ENCODE measurements at regions not wholly inside any gene's neighbourhood (a gene's known extent, or its start where the extent isn't known, plus 50 kb on each side); places are given as distances from the start of the nearest gene placed in this dataset.

DNA sequence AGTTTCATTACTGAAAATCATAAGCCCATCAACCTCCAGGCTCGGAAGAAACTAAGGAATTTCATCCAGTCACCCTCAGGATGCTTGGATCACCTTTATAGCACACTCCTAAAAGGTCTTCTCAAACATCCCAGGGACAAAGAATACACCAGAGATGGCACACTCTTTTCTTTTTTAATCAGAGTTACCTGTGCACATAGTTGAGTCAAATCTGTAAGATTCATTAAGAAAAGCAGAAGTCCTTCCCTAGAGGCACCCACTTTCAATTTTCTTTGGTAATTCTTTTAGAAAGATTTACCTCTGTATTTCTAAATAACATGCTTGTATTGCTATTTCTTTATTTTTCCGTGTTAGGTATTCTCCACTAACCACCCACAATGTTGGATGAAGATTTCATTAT lies 50.6 kb upstream of the IL6 start:
- DNase-seq = no peak

DNA sequence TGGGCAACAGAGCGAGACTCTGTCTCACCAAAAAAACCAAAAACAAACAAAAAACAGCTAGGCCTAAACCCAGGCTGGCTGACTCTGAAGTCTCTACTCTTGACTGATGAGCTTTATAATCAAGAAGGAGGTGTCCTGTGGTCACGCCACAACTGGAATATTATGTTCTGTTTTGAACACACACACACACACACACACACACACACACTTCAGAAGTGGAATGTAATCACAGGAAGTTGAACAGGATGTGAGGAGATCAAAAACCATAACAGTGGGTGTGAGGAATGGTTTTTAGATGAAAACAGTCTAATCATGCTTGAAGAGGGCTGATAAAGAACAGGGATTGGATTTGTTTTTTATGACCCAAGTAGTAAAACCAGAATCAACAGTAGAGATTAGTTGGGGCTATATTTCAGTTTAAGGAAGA lies 51.1 kb upstream of the IL6 start:
- DNase-seq = no peak

DNA sequence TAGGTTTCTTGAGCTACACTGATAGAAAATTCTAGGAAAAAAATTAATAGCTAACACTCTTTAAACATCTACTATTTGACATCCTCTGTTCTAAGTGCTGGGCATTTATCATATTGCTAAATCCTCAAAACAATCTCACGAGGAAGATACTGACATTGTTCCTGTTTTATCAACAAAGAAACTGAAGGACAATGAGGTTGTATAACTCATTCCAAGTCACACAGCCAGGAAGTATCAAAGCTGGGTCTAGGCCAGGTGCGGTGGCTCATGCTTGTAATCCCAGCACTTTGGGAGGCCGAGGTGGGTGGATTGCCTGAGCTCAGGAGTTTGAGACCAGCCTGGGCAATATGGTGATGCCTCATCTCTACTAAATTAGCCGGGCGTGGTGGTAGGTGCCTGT lies 51.6 kb upstream of the IL6 start:
- DNase-seq = no peak

DNA sequence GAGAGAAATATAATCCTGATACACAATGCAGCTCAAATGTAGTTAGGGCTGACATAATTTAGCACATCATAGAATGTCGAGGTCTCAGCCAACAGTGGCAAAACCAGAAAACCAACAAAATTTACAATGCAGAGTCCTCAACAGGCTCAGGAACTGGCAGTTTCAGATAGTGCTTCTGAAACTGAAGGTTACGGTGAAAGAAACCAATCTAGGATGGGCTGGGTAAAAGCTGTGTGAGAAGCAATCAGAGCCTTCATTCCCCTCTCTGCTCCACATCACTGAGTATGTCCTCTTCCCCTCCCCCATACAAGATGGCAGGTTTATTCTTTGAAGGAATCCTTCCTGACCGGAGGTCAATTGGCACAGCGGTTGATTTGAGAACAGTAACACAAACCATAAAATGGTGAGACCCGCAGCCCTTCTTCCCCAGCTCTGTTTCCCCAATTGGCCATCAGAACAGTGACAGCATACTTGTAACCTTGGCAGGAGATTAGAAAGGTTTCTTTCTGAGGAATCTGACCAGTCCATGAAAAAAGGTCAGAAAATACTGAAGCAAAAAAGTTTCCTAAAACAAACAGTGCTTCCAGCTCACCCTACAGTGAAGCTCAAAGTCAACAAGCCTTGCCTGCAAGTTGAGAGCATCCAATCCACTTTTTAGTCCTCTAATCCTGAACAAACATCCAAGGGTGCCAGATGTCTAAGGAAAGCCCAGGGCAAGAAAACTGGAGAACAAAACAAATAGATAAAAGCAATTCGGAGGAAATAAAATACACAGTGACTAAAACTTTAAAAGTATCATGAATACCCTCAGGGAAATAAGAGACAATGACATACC lies 53.9 kb upstream of the IL6 start:
- DNase-seq = no peak

DNA sequence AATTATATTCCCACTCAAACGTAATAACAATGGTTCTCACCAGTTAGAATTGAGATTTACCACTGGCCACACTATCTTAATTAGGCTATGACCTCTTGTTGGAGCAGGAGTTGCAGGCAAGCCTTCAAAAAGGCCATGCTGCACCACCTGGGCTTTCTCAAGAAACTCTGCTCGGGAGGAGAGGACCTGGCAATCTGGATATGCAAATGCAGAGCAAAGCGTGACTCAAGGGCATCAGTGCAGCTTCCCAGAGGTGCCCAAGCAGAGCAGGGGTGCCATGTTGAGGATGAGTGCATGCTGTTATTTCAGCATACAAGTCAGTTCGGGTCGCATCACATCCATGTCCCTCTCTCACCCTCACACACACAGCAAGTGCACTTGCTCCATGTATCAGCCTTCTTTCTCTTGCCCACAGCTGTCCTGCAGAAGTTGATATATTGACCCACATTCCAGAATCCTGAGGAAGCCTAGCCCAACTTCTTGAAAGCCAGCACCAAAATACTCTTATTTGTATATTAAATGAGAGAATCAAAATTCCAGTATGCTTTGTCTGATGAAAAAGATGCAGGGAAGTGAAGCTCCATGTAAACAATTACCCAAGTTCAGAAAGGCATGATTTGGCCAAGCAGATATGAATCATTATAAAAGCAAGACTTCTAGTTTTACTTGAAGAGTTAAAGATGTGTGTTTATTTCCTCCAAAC lies 55.7 kb upstream of the IL6 start:
- no peak for DNase-seq

DNA sequence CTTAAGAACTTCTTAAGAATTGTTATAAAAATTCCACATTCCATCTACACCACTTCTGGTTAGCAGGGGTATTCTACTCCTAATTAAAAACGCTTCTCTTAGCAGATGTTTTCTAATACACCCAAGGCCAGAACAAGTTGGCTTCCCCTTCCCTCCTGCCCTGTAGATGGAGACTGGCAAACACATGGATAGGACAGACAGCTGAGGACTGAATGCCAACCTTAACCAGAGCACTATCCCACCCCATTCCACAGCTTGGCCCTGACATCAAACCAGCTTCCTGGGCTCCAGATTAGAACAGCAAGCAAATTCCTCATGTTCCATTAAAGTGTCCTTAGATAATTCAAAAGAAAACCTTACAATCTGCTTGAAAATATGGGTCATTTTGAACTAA lies 56.6 kb upstream of the IL6 start:
- DNase-seq = no peak

DNA sequence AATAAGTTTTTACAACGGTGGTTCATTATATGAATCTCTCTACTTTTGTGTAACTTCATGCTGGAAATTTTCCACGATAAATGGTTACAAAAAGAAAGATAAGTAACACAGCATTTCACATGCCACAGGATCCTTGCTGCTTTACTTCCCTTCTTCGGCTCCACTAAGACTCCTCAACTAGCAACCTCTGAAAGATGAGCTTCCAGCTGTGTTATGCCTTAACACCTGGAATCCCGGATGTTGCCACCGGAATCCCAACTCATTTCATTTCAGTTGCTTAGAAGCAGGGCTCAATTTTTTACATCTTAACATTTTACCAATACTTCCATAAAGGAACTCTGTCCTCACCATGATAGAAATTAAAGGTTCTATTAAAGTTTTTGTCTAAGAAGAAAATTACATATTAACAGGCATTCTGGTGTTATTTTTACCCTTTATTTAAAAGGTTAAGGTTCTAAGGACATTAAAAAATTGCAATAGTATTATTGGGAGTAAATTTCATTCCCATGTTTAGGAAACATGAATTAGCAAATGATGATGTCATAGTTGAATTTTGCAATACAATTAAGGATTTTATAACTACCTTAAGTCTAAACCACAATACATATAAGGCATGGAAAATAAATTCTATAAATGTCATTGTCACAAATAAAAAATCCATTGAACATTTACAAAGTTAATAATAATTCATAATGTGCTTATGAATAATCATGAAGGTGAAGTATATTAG lies 57.1 kb upstream of the IL6 start:
- no peak for DNase-seq

DNA sequence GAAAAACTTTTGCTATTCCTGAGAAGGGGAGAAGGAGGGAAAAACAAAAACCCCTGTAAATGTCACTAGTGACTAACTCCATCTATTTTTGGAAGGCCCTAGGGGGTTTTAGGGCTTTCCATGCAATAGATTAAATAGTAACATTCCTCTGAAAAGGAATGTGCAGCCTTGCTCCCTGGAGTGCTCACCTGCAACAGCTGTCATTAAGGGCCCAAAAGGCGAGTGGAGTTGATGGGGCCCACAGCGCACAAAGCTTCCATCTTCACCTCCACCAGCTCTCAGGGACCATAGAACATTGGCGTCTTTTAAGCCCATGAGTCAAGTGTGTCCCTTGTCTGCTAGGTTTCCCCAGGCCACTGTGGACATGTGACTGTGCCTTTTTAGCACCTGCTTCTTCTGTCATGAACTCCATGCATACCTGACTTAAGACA lies 58.0 kb upstream of the IL6 start:
- no peak for DNase-seq

DNA sequence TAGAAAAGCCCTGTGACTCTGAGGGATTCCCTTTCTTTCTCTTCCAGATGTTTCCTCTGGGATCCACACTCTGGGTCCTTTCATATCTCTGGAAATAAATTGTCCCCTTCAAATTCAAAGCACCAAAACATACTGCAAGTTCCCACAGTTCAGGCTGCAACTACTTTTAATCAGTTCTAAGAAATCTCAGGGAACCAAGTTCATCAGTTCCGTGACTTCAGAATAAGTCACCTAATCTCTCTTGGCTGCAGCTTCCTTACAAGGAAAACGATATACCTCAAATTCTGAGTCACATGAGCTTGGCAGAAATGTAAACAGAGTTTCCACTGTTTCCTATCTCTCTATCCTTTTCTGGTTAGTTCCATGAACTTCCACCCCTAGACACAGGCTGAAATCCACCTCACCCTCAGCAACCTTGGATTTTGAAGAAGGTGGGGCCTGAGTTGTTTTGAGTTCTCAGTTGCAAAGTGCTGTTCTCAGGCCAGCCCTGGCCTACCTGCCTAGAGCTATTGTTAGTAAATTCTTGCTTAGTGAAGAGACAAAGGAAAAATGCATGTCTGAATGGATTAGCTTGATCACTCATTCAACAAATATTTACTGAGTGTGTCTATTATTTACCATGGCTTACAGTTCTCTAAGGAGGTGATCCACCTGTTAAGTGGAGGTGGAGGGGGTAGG lies 59.3 kb upstream of the IL6 start:
- no peak for DNase-seq

DNA sequence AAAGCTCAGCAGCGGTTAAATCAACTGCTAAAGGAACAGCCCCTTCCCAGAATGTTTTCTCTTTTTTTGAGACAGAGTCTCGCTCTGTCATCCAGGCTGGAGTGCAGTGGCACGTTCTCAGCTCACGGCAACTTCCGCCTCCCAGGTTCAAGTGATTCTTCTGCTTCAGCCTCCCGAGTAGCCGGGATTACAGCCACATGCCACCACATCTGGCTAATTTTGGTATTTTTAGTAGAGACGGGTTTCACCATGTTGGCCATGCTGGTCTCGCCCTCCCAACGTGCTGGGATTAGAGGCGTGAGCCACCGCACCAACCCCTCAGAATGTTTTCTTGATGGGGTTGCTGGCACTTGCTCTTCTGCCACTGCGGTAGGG lies 59.8 kb upstream of the IL6 start:
- no peak for DNase-seq

DNA sequence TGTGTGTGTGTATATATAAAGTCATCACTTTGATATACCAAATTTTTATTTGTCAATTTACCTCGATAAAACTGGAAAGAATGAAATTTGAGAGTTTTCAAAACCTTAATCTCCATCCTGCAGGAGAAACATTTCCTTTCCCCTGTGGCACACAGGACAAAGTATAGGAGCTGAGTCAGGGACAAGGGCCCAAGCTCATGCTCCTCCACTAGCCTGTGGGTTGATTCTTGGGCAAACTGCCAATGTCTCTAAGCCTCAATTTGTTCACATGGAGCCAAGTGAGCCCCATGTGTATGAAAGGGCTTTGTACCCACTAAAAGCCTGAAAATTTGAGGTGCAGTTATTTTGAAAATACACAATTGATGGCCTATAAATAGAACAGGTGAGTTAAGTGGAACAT lies 60.3 kb upstream of the IL6 start:
- no peak for DNase-seq

DNA sequence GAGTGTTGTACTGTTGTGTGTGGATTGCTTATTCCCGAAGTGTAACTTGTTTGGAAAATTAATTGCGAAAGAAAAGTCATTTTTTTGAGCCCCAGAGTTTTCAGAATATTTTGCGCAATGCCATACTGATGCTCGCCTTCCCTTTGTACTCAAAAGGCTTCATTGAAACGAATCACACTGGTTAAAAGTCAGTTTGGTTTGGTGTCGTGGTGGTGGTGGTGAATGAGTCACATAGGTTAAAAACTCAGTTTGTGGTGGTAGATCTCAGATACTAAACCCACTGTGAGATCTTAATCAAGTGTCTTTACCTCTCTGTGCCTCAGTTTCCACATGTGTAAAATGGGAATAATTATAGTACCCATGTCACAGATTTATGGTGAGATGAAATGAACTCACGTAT lies 61.1 kb upstream of the IL6 start:
- no peak for DNase-seq

DNA sequence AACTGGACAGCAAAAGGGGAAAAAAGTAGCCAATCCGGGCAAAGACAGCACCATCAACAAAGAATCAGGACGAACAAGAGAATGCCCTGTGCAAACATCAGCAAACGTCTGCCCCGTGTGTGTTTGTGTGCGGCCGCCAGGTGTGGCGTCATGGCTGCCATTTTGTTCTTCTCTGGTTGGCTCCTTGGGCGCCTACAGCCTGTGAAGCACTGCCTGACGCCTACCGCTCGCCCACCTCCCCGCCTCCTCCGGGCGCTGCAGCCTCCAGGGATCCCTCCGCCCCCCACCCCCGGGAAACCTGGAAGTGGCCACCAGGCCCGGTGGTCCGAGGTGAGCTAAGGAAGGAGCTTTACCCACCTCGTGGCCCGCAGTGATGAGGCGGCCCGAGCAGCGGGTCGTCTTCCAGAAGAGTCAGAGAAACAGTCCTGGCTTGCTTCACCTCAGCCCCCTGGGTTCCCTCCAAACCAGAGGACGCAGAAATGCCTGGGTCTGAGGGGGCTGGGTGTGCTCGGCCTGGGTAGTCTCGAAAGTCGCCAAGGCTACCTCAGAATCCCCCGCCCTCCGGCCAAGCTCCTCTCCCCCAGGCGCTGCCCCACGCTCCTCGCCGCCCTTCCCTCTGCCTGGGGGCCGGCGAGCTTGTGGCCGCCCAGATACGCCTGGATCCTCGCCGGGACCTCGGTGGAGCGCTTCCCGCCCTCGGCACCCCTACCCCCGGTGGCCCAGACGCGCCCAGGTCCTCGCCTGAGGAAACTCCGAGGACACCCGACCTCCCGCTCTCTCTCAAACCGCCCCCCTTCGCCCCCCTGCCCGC lies 61.8 kb upstream of the IL6 start:
- no peak for DNase-seq

DNA sequence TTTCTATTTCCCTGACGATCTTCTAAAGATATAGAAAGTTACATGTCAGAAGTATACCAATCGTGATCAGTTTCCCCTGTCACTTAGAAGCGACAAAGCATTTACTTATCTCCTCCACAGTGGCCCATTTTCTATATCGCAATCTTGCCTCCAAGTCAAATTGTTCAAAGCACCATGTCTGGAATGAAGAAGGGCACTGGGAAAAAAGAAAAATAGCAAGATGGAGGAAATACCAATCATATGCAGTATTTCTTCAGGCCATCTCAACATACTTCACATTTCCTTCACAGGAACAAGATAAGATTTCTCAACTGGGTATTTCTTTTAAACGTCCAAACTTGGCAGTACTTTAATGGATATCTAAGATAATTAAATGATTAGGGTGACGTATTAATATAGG lies 63.3 kb upstream of the IL6 start:
- no peak for DNase-seq

DNA sequence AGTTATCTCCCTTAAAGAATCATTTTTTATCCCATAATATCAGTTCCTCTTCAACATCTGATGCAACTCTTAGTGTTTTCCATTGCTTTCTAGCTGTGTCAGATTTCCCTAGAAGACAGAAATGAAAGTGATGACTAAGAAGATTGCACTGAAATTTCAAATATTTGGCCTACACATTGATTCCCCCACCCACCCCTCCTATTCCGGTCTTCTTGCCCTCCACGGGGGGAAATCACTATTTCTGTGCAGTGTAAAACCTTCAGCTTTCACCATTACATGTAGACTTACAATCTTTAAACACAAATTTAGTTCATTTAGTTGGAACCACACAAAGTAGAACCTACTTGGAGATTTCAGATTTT lies 63.7 kb upstream of the IL6 start:
- DNase-seq = no peak

DNA sequence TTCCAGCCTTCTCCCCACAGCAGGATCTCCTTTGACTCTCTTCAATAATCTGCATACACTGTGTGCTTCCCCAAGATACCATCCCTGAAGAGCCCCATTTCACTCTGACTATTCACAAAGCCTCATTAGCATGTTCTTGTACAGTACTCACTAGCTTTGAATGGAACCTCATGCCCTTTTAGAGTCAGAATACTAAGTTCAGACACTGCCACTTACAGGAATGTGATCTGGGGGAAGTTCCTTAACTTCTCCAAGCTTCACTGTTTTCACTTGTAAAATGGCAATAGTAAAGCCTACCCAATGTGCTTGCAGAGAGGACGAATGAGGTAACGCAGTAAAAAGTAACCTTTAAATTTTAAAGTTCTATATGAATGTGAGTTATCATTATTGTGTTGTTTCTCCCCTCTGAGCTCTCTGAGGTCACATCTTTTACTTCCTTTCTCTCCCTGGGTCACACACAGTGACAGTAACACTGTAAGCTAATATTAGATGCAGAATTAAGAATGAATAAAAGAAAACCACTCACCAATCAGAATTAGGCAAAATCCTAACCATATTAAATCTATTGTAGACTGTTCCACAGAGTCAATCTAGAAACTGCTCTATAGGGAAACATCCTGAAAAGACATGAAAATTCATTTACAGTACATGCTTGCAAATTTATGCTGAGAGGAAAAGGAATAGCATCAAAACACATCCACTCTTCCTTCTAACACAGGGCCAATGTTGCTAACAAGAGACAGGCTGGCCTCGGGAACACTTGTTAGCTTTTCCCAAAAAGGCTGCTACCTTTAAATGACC lies 64.2 kb upstream of the IL6 start:
- DNase-seq = no peak

DNA sequence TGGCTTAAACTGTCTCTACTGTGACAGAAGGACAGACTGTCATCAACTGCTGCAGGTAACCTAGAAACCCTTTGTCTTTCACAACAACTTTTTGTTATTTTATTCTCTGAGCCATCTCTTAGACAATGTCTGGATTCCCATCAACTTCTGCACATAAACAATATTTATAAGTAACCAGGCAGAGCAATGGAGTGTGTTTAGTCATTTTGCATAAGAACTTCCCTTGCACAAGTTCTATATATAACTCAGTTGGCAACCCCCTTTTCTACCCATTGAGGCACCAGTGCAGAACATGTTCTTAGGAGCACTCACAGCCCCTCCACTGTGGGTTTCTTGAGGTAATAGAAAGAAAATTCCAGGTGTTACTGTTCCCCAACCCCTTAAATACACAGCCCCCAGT lies 65.0 kb upstream of the IL6 start:
- DNase-seq = no peak

DNA sequence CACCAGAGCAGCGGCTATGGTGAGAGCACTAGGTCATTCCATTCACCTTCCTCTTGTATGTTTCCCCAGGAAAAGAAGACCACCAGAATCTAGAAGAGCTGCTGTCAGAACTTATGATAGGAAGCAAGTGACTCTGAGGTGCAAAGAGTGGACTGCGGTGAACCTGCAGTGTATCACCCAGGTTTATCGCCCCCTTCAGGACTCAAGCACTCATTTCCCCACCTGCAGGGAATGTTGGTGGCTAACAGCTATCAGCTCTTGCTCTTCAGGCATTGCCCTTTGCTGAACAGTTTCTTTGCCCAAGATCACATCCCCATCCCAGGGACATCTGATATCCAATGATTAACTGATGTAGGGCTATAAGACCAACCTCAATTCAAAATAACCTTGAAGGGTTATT lies 66.3 kb upstream of the IL6 start:
- no peak for DNase-seq

DNA sequence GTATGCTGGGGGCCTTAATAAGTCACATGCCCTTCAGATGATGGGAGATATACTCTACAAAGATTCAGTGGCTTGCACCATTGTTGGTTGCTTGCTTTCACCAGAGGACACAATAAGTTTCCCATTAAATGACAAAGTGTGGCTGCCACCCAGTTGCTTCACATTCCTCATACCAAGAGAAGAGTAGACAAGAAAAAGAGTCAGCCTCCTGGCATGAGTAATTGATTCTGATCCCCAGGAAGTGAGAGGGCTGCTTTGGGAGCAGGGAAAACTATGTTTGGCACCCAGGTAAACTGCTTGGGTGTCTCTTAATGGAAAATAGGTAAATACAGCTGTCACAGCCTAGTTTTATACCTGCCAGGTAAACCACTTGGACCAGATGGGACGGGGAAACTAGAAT lies 66.7 kb upstream of the IL6 start:
- no peak for DNase-seq

DNA sequence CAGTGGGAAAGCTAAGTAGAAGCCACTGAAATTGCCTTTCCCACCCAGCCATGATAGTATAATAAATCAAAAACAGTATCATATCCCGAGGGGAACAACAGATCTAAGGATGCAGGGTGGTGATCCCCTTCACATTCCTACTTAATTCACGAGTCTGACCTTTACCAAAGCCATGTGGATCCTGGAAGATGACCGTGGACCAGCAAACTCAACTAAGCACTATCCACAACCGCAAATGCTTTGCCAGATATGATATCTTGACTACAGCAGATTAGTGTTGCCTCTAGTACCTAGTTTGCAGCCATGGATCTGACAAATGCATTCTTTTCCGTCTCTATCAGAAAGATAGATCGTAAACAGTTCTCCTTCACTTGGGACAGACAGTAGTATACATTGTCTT lies 67.3 kb upstream of the IL6 start:
- no peak for DNase-seq

DNA sequence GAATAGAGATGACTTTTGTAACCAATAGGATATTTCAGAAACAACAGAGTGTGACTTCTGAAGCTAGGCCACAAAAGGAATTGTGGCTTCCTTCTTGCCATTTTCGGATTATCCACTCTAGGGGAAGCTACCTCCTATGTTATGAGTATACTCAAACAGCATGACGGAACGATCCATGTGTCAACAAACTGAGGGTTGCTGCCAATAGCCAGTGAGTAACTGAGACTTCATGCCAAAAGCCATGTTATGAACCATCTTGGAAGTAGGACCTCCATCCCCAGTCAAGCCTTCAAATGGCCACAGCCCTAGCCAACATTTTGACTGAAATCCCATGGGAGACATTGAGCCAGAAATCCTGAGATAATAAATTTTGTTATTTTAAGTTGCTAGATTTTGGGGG lies 69.0 kb upstream of the IL6 start:
- DNase-seq = no peak

DNA sequence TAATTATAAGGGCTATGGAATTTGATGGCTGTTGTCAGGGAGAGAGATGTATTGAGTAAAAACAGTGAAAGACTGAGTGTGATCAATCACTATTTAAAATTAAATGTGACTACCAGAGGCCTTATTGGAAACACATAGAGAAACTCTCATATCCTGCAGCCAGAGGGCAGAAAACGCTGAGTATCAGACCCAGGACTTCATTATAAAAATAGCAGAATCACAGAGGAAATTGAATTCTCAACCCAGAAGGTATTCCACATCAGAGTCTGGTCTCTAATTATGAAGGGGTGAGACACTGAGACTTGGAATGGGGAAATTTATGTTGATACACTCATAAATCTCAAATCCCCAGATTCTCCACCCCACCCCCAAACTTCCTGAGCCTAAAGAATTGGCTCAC lies 69.5 kb upstream of the IL6 start:
- DNase-seq = no peak
